Endothelial cell of umbilical vein (primary cell): ENCODE measurements at regions not wholly inside any gene's neighbourhood (a gene's known extent, or its start where the extent isn't known, plus 50 kb on each side); places are given as distances from the start of the nearest gene placed in this dataset.

ENCODE experiments used
- EZH2 ChIP-seq: IDR thresholded peaks from 2 replicates; pipeline ENCODE4 v1.6.1; 2012; ENCODE audit warnings: borderline replicate concordance, low read depth, mild to moderate bottlenecking, moderate library complexity, low read length, inconsistent platforms; ENCODE audit not compliant: severe bottlenecking
- FOS ChIP-seq: IDR thresholded peaks from 2 replicates; pipeline ENCODE4 v1.6.1; 2011; ENCODE audit warnings: mild to moderate bottlenecking, low read length, moderate library complexity, borderline replicate concordance; ENCODE audit not compliant: insufficient read depth
- JUN ChIP-seq: IDR thresholded peaks from 2 replicates; pipeline ENCODE4 v1.6.1; 2011; ENCODE audit warnings: borderline replicate concordance, low read depth; ENCODE audit not compliant: insufficient read length, insufficient read depth
- MYC ChIP-seq: IDR thresholded peaks from one replicate; pipeline ENCODE4 v1.6.1; 2011; ENCODE audit warnings: mild to moderate bottlenecking, low read depth, low read length
- POLR2A ChIP-seq: IDR thresholded peaks from 2 replicates; pipeline ENCODE4 v1.6.1; 2012; ENCODE audit warnings: low read depth, mild to moderate bottlenecking, control low read depth, low read length
- POLR2AphosphoS5 ChIP-seq: IDR thresholded peaks from 2 replicates; pipeline ENCODE4 v1.6.1; 2012; ENCODE audit warnings: low read depth, mild to moderate bottlenecking, control low read depth, low read length, moderate library complexity; ENCODE audit not compliant: insufficient read depth
- TF ChIP-seq, protein P1 (sequence below), 2 donors: IDR thresholded peaks; 1 replicate in 1 of 2; 2 replicates in 1 of 2; pipeline ENCODE4 v1.5.1; 2011; ENCODE audit warnings: low read length in 2 of 2, mild to moderate bottlenecking in 2 of 2, moderate library complexity in 2 of 2, control low read depth in 1 of 2, inconsistent platforms in 1 of 2, low read depth in 1 of 2; ENCODE audit not compliant: insufficient read depth in 1 of 2; ENCODE audit errors: extremely low read depth in 1 of 2
- TF ChIP-seq, protein P2 (sequence below): IDR thresholded peaks from 2 replicates; pipeline ENCODE4 v1.6.1; 2011; ENCODE audit not compliant: insufficient read depth, insufficient read length

DNA sequence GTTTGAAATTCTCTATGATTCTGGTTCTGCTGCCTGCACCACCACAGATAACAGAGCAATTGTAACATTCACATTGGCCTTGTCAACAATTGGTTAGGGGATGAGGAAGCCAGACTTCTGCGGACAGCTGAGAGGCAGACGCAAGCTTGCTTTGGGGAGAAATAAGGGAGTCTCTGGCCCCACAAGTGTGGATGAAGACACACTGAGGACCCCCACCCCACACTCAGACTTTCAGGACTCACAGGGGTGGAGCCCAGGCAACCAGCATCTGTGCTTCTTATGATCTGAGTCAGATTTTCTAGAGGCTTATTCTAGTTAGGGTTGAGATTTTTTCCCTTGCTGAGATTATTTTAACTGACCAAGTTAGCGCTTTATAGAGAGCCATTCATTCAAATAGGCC lies 140.3 kb upstream of the IRX2 start:
- TF ChIP-seq, protein P1, sequence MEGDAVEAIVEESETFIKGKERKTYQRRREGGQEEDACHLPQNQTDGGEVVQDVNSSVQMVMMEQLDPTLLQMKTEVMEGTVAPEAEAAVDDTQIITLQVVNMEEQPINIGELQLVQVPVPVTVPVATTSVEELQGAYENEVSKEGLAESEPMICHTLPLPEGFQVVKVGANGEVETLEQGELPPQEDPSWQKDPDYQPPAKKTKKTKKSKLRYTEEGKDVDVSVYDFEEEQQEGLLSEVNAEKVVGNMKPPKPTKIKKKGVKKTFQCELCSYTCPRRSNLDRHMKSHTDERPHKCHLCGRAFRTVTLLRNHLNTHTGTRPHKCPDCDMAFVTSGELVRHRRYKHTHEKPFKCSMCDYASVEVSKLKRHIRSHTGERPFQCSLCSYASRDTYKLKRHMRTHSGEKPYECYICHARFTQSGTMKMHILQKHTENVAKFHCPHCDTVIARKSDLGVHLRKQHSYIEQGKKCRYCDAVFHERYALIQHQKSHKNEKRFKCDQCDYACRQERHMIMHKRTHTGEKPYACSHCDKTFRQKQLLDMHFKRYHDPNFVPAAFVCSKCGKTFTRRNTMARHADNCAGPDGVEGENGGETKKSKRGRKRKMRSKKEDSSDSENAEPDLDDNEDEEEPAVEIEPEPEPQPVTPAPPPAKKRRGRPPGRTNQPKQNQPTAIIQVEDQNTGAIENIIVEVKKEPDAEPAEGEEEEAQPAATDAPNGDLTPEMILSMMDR (IDR thresholded peaks at IDR 0.05; ENCODE audit: extremely low read depth in 1 of 2, insufficient read depth in 1 of 2, low read depth in 1 of 2, low read length in 2 of 2), result no peak
- no peak for TF ChIP-seq POLR2A
- no peak for TF ChIP-seq POLR2AphosphoS5
- no peak for TF ChIP-seq EZH2
- TF ChIP-seq FOS, result no peak
- TF ChIP-seq, protein P2, sequence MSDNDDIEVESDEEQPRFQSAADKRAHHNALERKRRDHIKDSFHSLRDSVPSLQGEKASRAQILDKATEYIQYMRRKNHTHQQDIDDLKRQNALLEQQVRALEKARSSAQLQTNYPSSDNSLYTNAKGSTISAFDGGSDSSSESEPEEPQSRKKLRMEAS, result no peak
- no peak for TF ChIP-seq MYC
- no peak for TF ChIP-seq JUN
